Bronchial epithelial cell (primary cell): ENCODE measurements at regions not wholly inside any gene's neighbourhood (a gene's known extent, or its start where the extent isn't known, plus 50 kb on each side); places are given as distances from the start of the nearest gene placed in this dataset.
A peak's percentile ranks its signal among the peaks of the same experiment; 100 is the strongest.

Experiments used
- DNase-seq: peaks from one replicate; pipeline ENCODE4 v3.0.0-alpha.2; 2010; ENCODE audit warnings: low read depth
- FAIRE-seq: peaks from 2 replicates; lab custom pipeline; 2011; peaks lifted over from hg19 to GRCh38; lab: Jason Lieb, UNC
- H3K27me3 ChIP-seq: 2 replicates; pipeline ENCODE4 v1.5.1; 2011; ENCODE audit warnings: low read length; ENCODE audit not compliant: control insufficient read depth, insufficient read depth
- H3K36me3 ChIP-seq: 2 replicates; pipeline ENCODE4 v1.5.1; 2011; ENCODE audit warnings: low read length; ENCODE audit not compliant: control insufficient read depth, insufficient read depth
- H3K4me3 ChIP-seq: 2 replicates; pipeline ENCODE4 v1.5.1; 2011; ENCODE audit warnings: mild to moderate bottlenecking, low read depth, low read length, control low read depth
- TF ChIP-seq, protein P1 (sequence below): IDR thresholded peaks from 2 replicates; pipeline ENCODE4 v1.5.1; 2011; ENCODE audit warnings: mild to moderate bottlenecking, moderate library complexity, low read length, control low read depth, inconsistent platforms; ENCODE audit not compliant: insufficient read depth, severe bottlenecking

DNA sequence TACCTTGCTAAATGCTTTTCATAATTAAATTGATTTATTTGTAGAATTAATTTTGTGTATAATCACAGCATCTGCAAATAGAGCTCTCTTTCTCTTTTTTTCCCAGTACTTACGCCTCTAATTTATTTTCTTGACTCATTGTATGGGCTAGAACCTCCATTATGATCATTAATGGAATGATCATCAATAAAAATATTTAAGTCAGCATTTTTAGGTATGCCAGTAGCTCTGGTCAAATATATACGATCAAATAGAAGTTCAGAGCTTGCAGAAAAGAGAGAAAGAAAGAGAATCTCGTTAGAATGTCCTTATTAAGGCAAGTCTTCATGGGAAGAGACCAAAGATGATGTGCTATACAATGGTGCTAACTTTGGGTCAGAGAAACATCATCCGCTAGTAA is 202.6 kb downstream of the TLR4 start:
- DNase-seq: no peak
- no peak for FAIRE-seq

DNA sequence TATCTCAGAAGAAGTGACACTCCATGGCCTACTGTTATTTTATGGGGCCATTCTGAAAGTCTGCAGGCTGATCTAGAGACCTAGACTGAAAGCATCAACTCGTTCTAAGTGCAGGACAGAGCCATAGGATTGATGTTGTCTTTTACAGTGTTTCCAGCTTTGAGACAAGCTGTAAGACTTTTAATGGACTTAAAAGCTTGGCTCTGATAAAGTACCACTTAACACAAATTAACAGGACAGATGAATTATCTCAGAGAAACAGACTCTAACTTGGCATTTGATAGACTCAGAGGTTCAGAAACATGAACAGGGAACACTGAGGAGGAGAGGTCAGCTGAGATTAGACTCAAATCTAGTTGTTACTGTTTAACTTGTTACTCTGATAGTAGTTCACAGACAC is 203.2 kb downstream of the TLR4 start:
- Histone ChIP-seq H3K4me3 (no peak overlapping the region), H3K36me3 (no peaks in the 10 kb centered on the region), H3K27me3 (no peaks in the 10 kb centered on the region)
- no peak for DNase-seq
- FAIRE-seq: no peak
- TF ChIP-seq, protein P1, sequence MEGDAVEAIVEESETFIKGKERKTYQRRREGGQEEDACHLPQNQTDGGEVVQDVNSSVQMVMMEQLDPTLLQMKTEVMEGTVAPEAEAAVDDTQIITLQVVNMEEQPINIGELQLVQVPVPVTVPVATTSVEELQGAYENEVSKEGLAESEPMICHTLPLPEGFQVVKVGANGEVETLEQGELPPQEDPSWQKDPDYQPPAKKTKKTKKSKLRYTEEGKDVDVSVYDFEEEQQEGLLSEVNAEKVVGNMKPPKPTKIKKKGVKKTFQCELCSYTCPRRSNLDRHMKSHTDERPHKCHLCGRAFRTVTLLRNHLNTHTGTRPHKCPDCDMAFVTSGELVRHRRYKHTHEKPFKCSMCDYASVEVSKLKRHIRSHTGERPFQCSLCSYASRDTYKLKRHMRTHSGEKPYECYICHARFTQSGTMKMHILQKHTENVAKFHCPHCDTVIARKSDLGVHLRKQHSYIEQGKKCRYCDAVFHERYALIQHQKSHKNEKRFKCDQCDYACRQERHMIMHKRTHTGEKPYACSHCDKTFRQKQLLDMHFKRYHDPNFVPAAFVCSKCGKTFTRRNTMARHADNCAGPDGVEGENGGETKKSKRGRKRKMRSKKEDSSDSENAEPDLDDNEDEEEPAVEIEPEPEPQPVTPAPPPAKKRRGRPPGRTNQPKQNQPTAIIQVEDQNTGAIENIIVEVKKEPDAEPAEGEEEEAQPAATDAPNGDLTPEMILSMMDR: no peak

More for the DNA sequence above, 202.6 kb downstream of the TLR4 start:
- no peaks in the 10 kb centered on the region for H3K36me3 ChIP-seq
- no peak overlapping the region for H3K4me3 ChIP-seq
- TF ChIP-seq, protein P1: no peak
- H3K27me3 ChIP-seq: no peaks in the 10 kb centered on the region

DNA sequence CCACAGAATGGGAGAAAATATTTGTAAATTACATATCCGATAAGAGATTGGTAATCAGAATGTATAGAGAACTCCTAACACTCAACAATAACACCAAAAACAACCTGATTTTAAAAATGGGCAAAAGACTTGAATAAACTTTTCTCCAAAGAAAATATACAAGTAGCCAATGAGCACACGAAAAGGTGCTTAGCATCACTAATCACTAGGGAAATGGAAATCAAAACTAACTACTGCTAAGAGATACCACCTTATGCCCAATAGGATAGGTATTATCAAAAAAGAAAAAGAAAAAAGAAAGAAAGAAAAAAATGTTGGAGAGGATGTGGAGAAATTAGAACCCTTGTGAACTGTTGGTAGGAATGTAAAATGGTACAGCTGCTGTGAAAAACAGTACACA is 212.1 kb downstream of the TLR4 start:
- TF ChIP-seq, protein P1: no peak
- Histone ChIP-seq H3K36me3 (no peaks in the 10 kb centered on the region), H3K27me3 (no peaks in the 10 kb centered on the region), H3K4me3 (no peak overlapping the region)
- DNase-seq (peak; percentile 8), FAIRE-seq (no peak)

DNA sequence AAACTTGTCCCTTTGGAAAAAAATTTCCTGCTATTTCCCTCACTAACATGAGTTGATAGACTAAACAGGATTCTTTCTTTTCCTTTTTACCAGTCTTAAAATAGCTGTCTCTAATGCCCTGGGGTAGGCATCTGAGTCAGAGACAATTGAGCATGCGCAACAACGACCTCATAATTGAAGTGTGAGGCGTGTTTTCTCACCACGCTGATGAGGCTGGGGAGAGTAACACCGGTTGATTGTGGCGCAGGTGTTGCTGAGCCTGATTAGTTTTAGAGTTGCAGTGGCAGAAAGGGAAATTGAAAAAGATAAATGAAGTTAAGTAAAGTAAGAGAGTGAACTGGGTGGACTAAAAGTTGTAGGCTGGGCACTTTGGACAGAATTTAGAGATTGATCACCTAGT is 213.7 kb downstream of the TLR4 start:
- no peak for FAIRE-seq
- H3K36me3 ChIP-seq: no peaks in the 10 kb centered on the region

DNA sequence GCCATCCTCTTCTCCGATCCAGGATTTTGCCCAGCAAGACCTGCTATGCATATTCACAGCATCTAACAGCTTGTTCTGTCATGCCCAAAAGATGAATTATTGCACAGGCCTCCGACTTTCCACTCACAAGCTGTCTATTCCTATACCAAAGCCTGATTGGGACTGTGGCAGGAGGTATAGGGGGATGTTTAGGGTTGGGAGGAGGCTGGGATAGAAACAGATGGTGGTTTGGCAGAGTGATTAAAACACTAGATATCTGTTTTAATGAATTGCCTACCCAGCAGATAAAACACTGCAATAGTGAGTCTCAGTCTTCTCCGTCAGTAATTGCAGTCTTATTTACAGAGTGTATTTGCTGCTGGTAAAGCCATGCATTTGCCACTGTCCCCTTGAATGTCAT is 215.3 kb downstream of the TLR4 start:
- no peak for FAIRE-seq
- TF ChIP-seq, protein P1: no peak
- no peak for DNase-seq
- Histone ChIP-seq H3K36me3 (no peaks in the 10 kb centered on the region), H3K4me3 (no peak overlapping the region), H3K27me3 (no peaks in the 10 kb centered on the region)

More for the DNA sequence above, 213.7 kb downstream of the TLR4 start:
- Histone ChIP-seq H3K27me3 (no peaks in the 10 kb centered on the region), H3K4me3 (no peak overlapping the region)
- TF ChIP-seq, protein P1: no peak
- peak; percentile 23 for DNase-seq

DNA sequence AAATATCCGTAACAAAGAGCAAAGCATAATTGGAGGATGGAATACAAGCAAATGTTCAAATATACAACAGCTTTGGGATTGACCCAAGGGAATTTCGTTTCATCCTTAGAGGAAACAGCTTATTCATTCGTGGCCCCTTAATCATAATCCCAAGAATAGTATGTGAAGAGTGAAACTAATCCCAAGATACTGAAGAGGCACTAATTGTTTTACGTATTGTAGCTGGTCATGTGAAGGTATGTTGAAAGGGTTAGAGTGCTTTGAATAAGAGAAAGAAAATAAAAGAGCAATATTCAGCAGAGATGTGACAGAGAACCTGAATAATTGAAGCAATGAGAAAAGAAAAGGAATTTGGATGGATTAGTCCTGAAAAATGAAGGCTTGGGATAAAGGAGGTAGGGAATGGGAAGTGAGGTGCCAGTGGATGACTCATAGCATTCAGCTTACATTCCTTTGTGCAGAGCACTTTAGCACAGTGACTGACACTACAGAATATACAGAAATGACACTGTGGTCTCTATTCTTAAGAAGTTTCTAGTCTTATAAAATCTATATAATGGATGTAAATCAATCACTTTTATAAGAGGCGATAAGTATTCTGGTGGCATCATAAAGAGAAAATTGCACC is 221.9 kb downstream of the TLR4 start:
- TF ChIP-seq, protein P1: no peak
- Histone ChIP-seq H3K36me3 (no peaks in the 10 kb centered on the region), H3K4me3 (no peak overlapping the region), H3K27me3 (no peaks in the 10 kb centered on the region)
- DNase-seq (peak; percentile 30), FAIRE-seq (no peak)
